Neural progenitor cell (in vitro differentiated cells): ENCODE measurements at regions not wholly inside any gene's neighbourhood (a gene's known extent, or its start where the extent isn't known, plus 50 kb on each side); places are given as distances from the start of the nearest gene placed in this dataset.

ENCODE experiments used
- DNase-seq: peaks from one replicate; pipeline ENCODE4 v3.0.0-alpha.2; 2016; ENCODE audit warnings: low spot score
- H2AFZ ChIP-seq: fragments of 200-600 bp; sonication (generic); replicated peaks from 2 replicates; pipeline ENCODE4 v1.6.1; 2016; ENCODE audit warnings: antibody characterized with exemption
- H3F3A ChIP-seq: fragments of 200-600 bp; sonication (generic); 2 replicates; pipeline ENCODE4 v1.6.1; 2016; ENCODE audit warnings: antibody characterized with exemption, low read depth
- H3K27ac ChIP-seq: fragments of 200-600 bp; sonication (generic); 2 replicates; pipeline ENCODE4 v1.5.1; 2016; ENCODE audit warnings: mild to moderate bottlenecking
- H3K27me3 ChIP-seq: fragments of 200-600 bp; sonication (generic); 2 replicates; pipeline ENCODE4 v1.6.1; 2016; ENCODE audit warnings: mild to moderate bottlenecking, moderate library complexity
- H3K36me3 ChIP-seq: fragments of 200-600 bp; sonication (generic); 2 replicates; pipeline ENCODE4 v1.5.1; 2016
- H3K4me1 ChIP-seq: fragments of 200-600 bp; sonication (generic); 2 replicates; pipeline ENCODE4 v1.6.1; 2016; ENCODE audit warnings: mixed run types
- H3K4me2 ChIP-seq: fragments of 200-600 bp; sonication (generic); 2 replicates; pipeline ENCODE4 v1.6.1; 2016
- H3K4me3 ChIP-seq: fragments of 200-600 bp; sonication (generic); 2 replicates; pipeline ENCODE4 v1.5.1; 2016
- H3K79me2 ChIP-seq: fragments of 200-600 bp; sonication (generic); 2 replicates; pipeline ENCODE4 v1.6.1; 2016; ENCODE audit warnings: low read depth
- H3K9ac ChIP-seq: fragments of 200-600 bp; sonication (generic); 2 replicates; pipeline ENCODE4 v1.6.1; 2016
- H3K9me3 ChIP-seq: fragments of 200-600 bp; sonication (generic); 2 replicates; pipeline ENCODE4 v1.5.1; 2016; ENCODE audit warnings: low read depth
- H4K20me1 ChIP-seq: fragments of 200-600 bp; sonication (generic); 2 replicates; pipeline ENCODE4 v1.6.1; 2016; ENCODE audit warnings: low read depth
- H3K27ac Mint-ChIP-seq: 3 replicates; pipeline ENCODE4 v1.8.0; 2021; ENCODE audit warnings: mixed read lengths
- H3K27me3 Mint-ChIP-seq: 2 replicates; pipeline ENCODE4 v1.8.0; 2022; ENCODE audit warnings: low read depth, mild to moderate bottlenecking, inconsistent platforms, moderate library complexity, mixed read lengths; ENCODE audit not compliant: insufficient read depth
- H3K36me3 Mint-ChIP-seq: 3 replicates; pipeline ENCODE4 v1.8.0; 2021; ENCODE audit warnings: mixed read lengths
- H3K4me1 Mint-ChIP-seq: 3 replicates; pipeline ENCODE4 v1.8.0; 2021; ENCODE audit warnings: mixed read lengths
- H3K4me3 Mint-ChIP-seq: 3 replicates; pipeline ENCODE4 v1.8.0; 2021; ENCODE audit warnings: mild to moderate bottlenecking, moderate library complexity, mixed read lengths
- H3K9me3 Mint-ChIP-seq: 3 replicates; pipeline ENCODE4 v1.8.0; 2020; ENCODE audit warnings: mixed read lengths
- EZH2 ChIP-seq: fragments of 200-600 bp; sonication (generic); IDR thresholded peaks from 2 replicates; pipeline ENCODE4 v1.6.1; 2017; ENCODE audit warnings: antibody characterized with exemption, mild to moderate bottlenecking, moderate library complexity
- EZH2phosphoT487 ChIP-seq: fragments of 200-600 bp; sonication (generic); IDR thresholded peaks from 2 replicates; pipeline ENCODE4 v1.6.1; 2017; ENCODE audit warnings: antibody characterized with exemption
- TF ChIP-seq, protein P1 (sequence below): fragments of 200-600 bp; sonication (generic); IDR thresholded peaks from 2 replicates; pipeline ENCODE4 v1.5.1; 2017; ENCODE audit warnings: antibody characterized with exemption, mild to moderate bottlenecking

DNA sequence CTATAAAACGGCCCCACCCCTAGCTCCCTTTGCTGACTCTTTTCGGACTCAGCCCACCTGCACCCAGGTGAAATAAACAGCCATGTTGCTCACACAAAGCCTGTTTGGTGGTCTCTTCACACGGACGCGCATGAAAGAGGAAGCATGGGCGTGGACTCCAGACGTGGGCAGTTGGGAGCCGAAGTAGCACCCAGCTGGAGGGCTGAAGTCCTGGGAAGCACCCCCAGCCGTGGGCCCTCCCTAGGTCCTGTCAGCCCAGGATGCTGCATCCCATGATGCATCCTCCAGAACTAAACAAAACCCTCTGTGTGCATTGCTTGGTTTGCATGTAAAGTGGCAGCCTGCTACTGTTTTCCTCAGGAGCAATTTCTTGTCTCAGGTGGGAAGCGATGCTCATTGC is 62.1 kb upstream of the CFAP46 start:
- H4K20me1 ChIP-seq: no peaks in the 10 kb centered on the region
- H3K9ac ChIP-seq: no peak overlapping the region
- H3K27ac ChIP-seq: no peak overlapping the region
- H3K4me2 ChIP-seq: no peak overlapping the region
- DNase-seq: no peak
- Mint-ChIP-seq H3K27ac (no peak overlapping the region), H3K27me3 (peaks cover 3% of the 10 kb centered on the region), H3K36me3 (no peaks in the 10 kb centered on the region), H3K4me1 (peaks cover 15% of the 10 kb centered on the region), H3K9me3 (peaks cover 4% of the 10 kb centered on the region), H3K4me3 (no peak overlapping the region)
- no peak overlapping the region for H3K4me3 ChIP-seq
- no peak for TF ChIP-seq EZH2
- TF ChIP-seq, protein P1, sequence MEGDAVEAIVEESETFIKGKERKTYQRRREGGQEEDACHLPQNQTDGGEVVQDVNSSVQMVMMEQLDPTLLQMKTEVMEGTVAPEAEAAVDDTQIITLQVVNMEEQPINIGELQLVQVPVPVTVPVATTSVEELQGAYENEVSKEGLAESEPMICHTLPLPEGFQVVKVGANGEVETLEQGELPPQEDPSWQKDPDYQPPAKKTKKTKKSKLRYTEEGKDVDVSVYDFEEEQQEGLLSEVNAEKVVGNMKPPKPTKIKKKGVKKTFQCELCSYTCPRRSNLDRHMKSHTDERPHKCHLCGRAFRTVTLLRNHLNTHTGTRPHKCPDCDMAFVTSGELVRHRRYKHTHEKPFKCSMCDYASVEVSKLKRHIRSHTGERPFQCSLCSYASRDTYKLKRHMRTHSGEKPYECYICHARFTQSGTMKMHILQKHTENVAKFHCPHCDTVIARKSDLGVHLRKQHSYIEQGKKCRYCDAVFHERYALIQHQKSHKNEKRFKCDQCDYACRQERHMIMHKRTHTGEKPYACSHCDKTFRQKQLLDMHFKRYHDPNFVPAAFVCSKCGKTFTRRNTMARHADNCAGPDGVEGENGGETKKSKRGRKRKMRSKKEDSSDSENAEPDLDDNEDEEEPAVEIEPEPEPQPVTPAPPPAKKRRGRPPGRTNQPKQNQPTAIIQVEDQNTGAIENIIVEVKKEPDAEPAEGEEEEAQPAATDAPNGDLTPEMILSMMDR: no peak
- TF ChIP-seq EZH2phosphoT487: no peak
- H3K36me3 ChIP-seq: no peaks in the 10 kb centered on the region
- H3K27me3 ChIP-seq: no peaks in the 10 kb centered on the region
- H3F3A ChIP-seq: no peaks in the 10 kb centered on the region
- no peaks in the 10 kb centered on the region for H3K79me2 ChIP-seq
- no peaks in the 10 kb centered on the region for H3K9me3 ChIP-seq
- no peak overlapping the region for H2AFZ ChIP-seq
- H3K4me1 ChIP-seq: no peaks in the 10 kb centered on the region

DNA sequence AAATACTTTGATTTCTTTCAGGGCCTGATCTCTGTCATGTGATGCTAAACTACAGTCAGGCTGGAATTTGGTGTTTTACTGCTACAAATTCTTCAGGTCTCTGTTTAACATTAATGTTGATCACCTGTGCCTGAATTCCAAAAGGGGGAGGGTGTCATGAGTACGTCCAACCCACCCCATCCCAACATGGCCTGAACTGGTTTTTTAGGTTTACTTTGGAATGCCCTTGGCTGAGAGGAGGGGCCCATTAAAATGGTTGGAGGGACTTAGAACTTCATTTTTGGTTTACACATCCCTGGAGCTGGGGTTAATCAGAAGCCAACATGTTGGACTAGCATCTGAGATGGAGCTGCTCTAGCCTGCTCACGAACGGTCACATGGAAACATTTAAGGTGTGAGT is 60.8 kb upstream of the CFAP46 start:
- Mint-ChIP-seq H3K4me3 (no peak overlapping the region), H3K4me1 (peaks cover 10% of the 10 kb centered on the region), H3K27ac (no peak overlapping the region)

DNA sequence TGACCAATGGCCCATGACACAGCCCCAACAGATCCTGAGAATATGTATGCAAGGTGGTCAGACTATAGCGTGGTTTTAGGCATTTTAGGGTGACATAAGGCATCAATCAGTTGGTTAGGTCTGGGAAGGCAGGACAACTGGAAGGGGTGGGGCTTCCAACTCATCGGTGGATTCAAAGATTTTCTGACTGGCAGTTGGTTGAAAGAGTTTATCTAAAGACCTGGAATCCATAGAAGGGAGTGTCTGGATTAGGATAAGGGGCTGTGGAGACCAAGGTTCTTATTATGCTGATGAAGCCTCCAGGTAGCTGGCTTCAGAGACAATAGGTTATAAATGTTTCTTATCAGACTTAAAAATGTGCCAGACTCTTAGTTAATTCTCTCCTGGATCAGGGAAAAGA is 60.3 kb upstream of the CFAP46 start:
- Histone ChIP-seq H3K4me2 (no peak overlapping the region), H3K9ac (no peak overlapping the region), H3K27me3 (no peaks in the 10 kb centered on the region), H3K36me3 (no peaks in the 10 kb centered on the region), H3F3A (no peaks in the 10 kb centered on the region), H3K79me2 (no peaks in the 10 kb centered on the region), H3K4me1 (no peaks in the 10 kb centered on the region), H3K9me3 (no peaks in the 10 kb centered on the region), H3K27ac (no peak overlapping the region), H2AFZ (no peak overlapping the region), H4K20me1 (no peaks in the 10 kb centered on the region), H3K4me3 (no peak overlapping the region)
- Mint-ChIP-seq H3K36me3 (no peaks in the 10 kb centered on the region), H3K27ac (no peak overlapping the region), H3K4me3 (no peak overlapping the region), H3K4me1 (peaks cover 10% of the 10 kb centered on the region), H3K9me3 (peaks cover 4% of the 10 kb centered on the region), H3K27me3 (peaks cover 3% of the 10 kb centered on the region)
- TF ChIP-seq, protein P1: no peak
- TF ChIP-seq EZH2phosphoT487 (no peak), EZH2 (no peak)
- DNase-seq: no peak

More for the DNA sequence above, 60.8 kb upstream of the CFAP46 start:
- Mint-ChIP-seq H3K36me3 (no peaks in the 10 kb centered on the region), H3K27me3 (peaks cover 3% of the 10 kb centered on the region), H3K9me3 (peaks cover 4% of the 10 kb centered on the region)
- Histone ChIP-seq H3K9ac (no peak overlapping the region), H3K4me1 (no peaks in the 10 kb centered on the region), H3K79me2 (no peaks in the 10 kb centered on the region), H2AFZ (no peak overlapping the region), H4K20me1 (no peaks in the 10 kb centered on the region), H3K27ac (no peak overlapping the region), H3F3A (no peaks in the 10 kb centered on the region), H3K9me3 (no peaks in the 10 kb centered on the region), H3K4me3 (no peak overlapping the region), H3K4me2 (no peak overlapping the region), H3K27me3 (no peaks in the 10 kb centered on the region), H3K36me3 (no peaks in the 10 kb centered on the region)
- TF ChIP-seq, protein P1: no peak
- no peak for TF ChIP-seq EZH2
- TF ChIP-seq EZH2phosphoT487: no peak
- DNase-seq: no peak

DNA sequence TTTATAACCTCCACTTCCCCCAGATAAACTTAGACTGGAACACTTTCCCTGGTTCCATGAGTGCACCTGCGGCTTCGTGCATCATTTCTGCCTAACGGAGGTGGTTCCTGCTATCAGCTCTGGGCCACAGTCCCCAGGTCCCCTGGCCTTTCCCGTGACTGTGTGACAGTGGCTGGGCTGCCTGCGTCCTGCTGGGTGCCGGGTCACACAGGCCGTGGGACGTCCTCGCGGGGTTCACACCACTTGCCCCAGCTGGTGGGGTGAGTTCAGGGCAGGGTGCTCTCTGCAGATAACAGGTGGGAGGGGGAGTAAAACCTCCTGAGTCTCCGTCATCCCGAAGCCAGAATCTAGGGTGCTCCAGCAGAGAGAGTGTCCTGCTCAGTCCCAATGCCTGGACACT is 58.7 kb upstream of the CFAP46 start:
- Histone ChIP-seq H3K4me2 (no peak overlapping the region), H3K27me3 (no peaks in the 10 kb centered on the region), H3K79me2 (no peaks in the 10 kb centered on the region), H3K9ac (no peak overlapping the region), H3K36me3 (no peaks in the 10 kb centered on the region), H2AFZ (no peak overlapping the region), H3K4me3 (no peak overlapping the region), H3K9me3 (no peaks in the 10 kb centered on the region), H4K20me1 (no peaks in the 10 kb centered on the region), H3K27ac (no peak overlapping the region), H3K4me1 (no peaks in the 10 kb centered on the region), H3F3A (no peaks in the 10 kb centered on the region)
- Mint-ChIP-seq H3K9me3 (peaks cover 4% of the 10 kb centered on the region), H3K27ac (no peak overlapping the region), H3K27me3 (peaks cover 3% of the 10 kb centered on the region), H3K36me3 (no peaks in the 10 kb centered on the region), H3K4me1 (peaks cover 15% of the 10 kb centered on the region), H3K4me3 (no peak overlapping the region)
- TF ChIP-seq, protein P1: no peak
- TF ChIP-seq EZH2phosphoT487 (no peak), EZH2 (no peak)
- DNase-seq: no peak
